SIG-M5 treated with dmso at 0.1 percent for 504 hours (cell line): ENCODE measurements at regions not wholly inside any gene's neighbourhood (a gene's known extent, or its start where the extent isn't known, plus 50 kb on each side); places are given as distances from the start of the nearest gene placed in this dataset.
"Not testable (repeated sequence)": the region's sequence is repeated elsewhere in the genome, so short reads cannot be mapped to it uniquely, and the experiment has no call there.

Experiments
- DNase-seq: peaks from one replicate; lab custom pipeline; 2025; ENCODE audit not compliant: unreplicated experiment; lab: John Stamatoyannopoulos, UW

DNA sequence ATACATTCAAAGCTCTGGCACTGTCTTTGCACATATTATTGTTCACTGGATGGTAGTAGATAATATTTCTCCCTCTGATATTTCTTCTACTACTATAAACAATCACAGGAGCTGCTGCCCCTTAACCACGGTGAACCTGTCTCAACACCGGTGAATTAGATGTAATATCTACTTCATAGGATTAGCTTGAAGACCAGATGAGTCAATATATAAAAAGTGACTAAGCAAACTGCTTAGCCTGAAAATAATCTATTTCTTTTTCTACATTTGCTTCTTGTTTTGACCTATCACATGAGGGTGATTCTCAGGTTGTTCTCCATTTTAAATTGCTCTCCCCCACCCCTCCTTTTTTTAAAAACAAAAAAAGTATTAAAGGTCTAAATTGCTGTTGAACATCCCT is 645.5 kb downstream of the ANKRD50 start:
- DNase-seq = no peak

- DNase-seq = no peak
These were observed 641.6 kb downstream of the ANKRD50 start for GRCh38 chr4:124070688-124071484.

DNA sequence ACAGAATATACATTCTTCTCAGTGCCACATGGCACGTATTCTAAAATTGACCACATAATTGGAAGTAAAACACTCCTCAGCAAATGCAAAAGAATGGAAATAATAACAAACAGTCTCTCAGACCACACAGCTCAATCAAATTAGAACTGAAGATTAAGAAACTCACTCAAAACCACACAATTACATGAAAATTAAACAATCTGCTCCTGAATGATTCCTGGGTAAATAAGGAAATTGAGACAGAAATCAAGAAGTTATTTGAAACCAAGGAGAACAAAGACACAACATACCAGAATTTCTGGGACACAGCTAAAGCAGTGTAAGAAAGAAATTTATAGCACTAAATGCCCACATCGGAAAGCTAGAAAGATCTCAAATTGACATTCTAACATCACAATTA is 637.3 kb downstream of the ANKRD50 start:
- not testable (repeated sequence) for DNase-seq

DNA sequence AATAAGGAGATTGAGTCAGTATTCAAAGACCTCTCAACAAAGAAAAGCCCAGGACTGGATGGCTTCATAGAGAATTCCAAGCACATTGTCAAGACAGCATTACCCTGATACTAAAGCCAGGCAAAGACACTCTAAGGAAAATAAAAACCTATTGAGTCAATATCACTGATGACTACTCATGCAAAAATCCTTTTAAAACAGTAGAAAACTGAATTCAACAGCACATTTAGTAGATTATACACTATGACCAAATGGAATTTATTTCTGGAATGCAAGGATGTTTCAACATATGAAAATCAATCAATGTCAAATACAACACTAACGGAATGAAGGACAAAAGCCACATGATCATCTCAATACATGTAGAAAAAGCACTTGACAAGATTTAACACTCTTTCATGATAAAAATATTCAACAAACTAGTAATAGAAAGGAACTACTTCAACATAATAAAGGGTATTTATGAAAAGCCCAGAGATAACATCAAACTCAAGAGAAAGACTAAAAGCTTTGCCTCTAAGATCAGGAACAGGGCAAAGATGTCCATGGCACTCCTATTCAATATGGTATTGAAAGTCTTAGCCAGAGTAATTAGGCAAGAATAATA is 633.3 kb downstream of the ANKRD50 start:
- DNase-seq = no peak

DNA sequence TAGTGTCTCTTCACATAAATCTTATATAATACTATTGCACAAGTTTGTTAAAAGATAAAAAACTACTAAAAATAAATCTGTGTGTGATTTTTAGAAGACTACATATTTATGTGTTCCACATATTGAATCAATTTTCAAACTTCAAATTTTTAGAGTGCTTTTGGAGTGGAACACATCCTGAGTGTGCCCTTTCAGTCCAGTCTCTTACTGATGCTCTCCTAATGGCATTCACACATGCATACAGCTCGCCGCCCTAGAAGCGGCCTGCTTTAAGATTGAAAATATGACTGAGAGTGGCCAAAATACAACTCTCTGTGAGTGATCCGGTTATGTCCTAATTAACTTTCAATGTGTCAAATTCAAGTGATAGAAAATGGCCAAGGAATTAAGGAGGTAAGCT is 628.8 kb downstream of the ANKRD50 start:
- DNase-seq = no peak

DNA sequence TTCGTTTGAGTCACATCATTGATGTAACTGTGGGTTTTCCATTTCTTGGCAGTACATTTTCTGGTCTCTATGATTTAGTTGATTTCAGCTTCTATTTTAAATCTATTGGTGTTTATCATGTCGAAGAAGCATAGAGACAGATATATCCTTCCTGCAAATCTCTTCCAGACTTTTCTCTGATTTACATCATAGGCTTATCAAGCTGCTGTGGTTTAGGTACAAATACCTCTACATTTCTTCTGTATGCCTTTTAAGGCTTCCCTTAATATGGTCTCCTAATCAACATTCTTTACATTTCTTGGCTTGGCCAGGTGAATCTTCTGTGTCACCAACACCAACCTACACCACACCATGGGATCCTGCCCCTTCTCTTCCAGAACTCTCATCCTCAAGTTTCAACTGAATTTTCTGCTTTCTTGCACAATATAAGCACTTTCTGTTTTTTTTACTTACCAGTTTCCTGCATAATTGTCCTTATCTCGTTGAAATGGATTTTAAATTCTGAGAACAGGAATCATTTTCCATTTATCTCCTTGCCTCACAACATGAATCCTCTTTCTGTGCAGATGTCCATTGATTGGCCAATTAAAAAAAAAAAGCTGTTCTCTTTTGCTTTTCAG is 626.9 kb downstream of the ANKRD50 start:
- DNase-seq = no peak

- DNase-seq = no peak
These were observed 622.5 kb downstream of the ANKRD50 start for GRCh38 chr4:124090021-124090420.

DNA sequence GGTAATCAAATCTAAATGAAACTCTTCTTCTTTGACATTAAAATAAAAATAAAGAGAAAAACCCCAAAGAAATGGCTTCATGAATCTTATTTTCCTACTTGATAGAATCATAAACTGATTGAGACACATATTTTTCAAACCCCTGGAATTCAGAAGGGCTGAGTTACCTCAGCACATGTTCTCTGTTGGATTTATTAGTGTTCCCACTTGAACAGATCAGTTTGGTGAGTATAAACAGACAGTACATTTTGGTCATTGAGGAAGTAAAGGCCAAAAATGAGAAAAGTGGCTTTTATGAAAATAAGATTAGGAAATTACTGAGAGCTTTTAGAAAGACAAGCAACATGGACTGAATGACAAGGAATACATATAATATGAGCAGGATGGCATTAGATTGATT is 620.4 kb downstream of the ANKRD50 start:
- DNase-seq = no peak

- no peak for DNase-seq
These were observed 620.0 kb downstream of the ANKRD50 start for GRCh38 chr4:124092541-124092984.

DNA sequence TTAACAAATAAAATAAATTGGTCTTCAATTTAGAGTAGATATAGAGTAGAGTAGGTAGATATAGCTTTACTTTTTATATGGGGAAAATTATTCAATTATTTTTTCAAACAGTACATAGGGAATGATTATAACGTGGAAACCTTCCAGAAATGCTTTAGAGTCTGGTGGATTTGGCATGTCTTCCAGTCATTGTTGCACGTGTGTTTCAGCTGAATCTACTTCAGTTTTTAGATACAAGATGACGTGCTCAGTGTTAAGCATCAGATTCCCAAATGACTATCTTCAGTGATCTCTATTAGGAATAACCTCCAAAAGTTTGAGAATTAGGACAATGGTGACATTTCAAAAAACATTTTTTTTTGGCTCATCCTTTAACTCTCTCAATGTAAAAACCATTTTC is 616.9 kb downstream of the ANKRD50 start:
- no peak for DNase-seq

- no peak for DNase-seq
These were observed 616.2 kb downstream of the ANKRD50 start for GRCh38 chr4:124096290-124096689.

GRCh38 chr4:124097447-124097846 is 615.1 kb downstream of the ANKRD50 start:
- DNase-seq = no peak

- DNase-seq = no peak
These were observed 608.4 kb downstream of the ANKRD50 start for GRCh38 chr4:124104101-124104500.

DNA sequence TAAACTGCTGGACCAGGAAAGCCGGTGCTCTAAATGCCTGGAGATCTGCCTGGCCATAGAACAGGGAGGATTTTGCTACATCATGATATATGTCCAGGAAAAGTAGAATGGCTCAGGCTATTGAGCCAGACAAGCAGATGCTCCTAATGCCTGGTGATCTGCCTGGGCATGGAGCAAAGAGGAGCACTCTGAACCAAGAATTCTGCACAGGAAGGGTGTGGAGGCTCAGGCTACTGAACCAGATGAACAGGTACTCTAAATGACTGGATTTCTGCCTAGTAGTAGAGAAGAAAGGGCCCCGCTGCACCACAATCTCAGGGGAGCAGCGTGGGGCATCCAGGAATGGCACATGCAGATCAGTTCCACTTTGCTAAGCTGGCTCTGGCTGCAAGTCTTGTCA is 607.9 kb downstream of the ANKRD50 start:
- no peak for DNase-seq

- DNase-seq = no peak
These were observed 607.3 kb downstream of the ANKRD50 start for GRCh38 chr4:124105212-124105611.

GRCh38 chr4:124111411-124111810 is 601.1 kb downstream of the ANKRD50 start:
- DNase-seq = no peak

DNA sequence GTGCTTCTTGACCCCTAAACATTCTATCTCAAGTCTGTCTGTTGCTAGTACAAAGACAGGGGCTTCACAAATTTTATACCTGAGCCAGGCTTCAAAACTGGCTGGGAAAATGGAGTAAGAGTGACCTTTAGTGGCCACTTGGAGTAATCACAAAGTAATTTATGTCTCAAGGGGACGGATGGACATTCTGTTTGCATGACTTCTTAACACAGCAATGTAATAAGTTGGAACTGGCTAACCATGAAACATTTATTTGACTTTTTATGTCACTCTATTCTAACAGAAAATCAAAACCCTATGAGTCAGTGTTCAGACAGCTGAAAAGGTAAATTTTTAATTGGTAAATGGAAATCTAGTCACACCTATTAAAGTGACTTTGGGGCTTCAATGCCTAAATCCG is 600.6 kb downstream of the ANKRD50 start:
- peak; percentile 37 for DNase-seq

GRCh38 chr4:124118061-124118460 is 594.5 kb downstream of the ANKRD50 start:
- DNase-seq = no peak

- peak; percentile 57 for DNase-seq
These were observed 591.0 kb downstream of the ANKRD50 start for GRCh38 chr4:124121461-124121971.

DNA sequence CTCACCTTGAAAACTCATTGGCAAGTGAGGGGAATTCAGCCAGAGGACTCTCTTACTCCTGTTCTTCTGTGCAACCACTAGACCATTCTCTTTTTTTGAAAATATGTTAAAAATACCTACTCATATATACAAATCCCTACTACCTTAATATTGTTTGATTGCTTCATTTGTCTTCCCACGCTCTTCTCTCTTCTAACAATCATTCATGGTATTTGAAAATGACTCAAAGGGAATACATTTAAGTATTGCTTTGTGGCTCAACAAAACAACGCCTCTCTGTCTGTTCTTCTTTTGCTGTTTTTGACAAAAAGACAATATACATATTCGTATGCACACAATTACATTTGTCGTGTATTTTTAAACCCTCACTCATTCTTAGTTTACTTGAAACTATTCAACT is 589.4 kb downstream of the ANKRD50 start:
- DNase-seq = no peak

DNA sequence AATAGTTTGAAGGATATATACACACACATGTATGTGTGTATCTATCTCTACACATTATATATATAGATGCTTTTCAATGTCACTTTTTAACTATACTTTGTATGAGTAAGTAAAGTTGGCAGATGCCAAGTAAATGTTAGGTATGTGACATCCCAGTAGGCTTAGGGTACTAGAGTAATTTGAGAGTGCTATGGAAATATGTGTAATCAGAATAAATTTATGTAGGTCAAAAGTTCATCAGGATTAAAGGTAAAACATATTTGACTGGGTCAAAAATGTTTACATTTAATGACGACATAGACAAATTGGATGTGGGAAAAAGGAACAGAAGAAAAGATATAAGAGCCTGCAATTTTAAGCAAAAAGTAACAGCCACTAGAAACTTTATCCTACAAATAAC is 588.8 kb downstream of the ANKRD50 start:
- no peak for DNase-seq

GRCh38 chr4:124131324-124131723 is 581.2 kb downstream of the ANKRD50 start:
- DNase-seq = not testable (repeated sequence)
